ENCODE measurements at regions not wholly inside any gene's neighbourhood (a gene's known extent, or its start where the extent isn't known, plus 50 kb on each side); places are given as distances from the start of the nearest gene placed in this dataset.

- Histone ChIP-seq H3K27ac (no peak overlapping the region), H3K4me1 (no peaks in the 10 kb centered on the region), H3K27me3 (no peaks in the 10 kb centered on the region), H3K4me3 (no peak overlapping the region), H3K9me3 (no peaks in the 10 kb centered on the region), H3K36me3 (no peaks in the 10 kb centered on the region)
- no peak for TF ChIP-seq CTCF (IDR thresholded peaks at IDR 0.05)
- no peak for DNase-seq (ENCODE audit: low spot score)
Observed at GRCh38 chr3:139243710-139244109, 100.1 kb upstream of the MRPS22 start.

GRCh38 chr3:139248593-139249255 lies 95.1 kb upstream of the MRPS22 start:
- no peak for TF ChIP-seq CTCF (IDR thresholded peaks at IDR 0.05)
- H3K36me3 ChIP-seq: no peaks in the 10 kb centered on the region
- no peak overlapping the region for H3K4me3 ChIP-seq
- no peaks in the 10 kb centered on the region for H3K9me3 ChIP-seq
- no peak overlapping the region for H3K27ac ChIP-seq
- no peaks in the 10 kb centered on the region for H3K4me1 ChIP-seq
- H3K27me3 ChIP-seq: no peaks in the 10 kb centered on the region
- no peak for DNase-seq (ENCODE audit: low spot score)

- TF ChIP-seq CTCF (IDR thresholded peaks at IDR 0.05): no peak
- Histone ChIP-seq H3K27me3 (no peaks in the 10 kb centered on the region), H3K36me3 (no peaks in the 10 kb centered on the region), H3K27ac (no peak overlapping the region), H3K4me1 (no peaks in the 10 kb centered on the region), H3K9me3 (no peaks in the 10 kb centered on the region), H3K4me3 (no peak overlapping the region)
- DNase-seq (ENCODE audit: low spot score): no peak
Observed at GRCh38 chr3:139251529-139251928, 92.3 kb upstream of the MRPS22 start.

- no peaks in the 10 kb centered on the region for H3K36me3 ChIP-seq
- no peaks in the 10 kb centered on the region for H3K4me1 ChIP-seq
- H3K9me3 ChIP-seq: no peaks in the 10 kb centered on the region
- no peak for TF ChIP-seq CTCF (IDR thresholded peaks at IDR 0.05)
- H3K27ac ChIP-seq: no peak overlapping the region
- DNase-seq (ENCODE audit: low spot score): no peak
- H3K4me3 ChIP-seq: no peak overlapping the region
- H3K27me3 ChIP-seq: no peaks in the 10 kb centered on the region
Observed at GRCh38 chr3:139252719-139253118, 91.1 kb upstream of the MRPS22 start.

- no peaks in the 10 kb centered on the region for H3K36me3 ChIP-seq
- no peaks in the 10 kb centered on the region for H3K9me3 ChIP-seq
- H3K27ac ChIP-seq: no peak overlapping the region
- DNase-seq (ENCODE audit: low spot score): no peak
- no peaks in the 10 kb centered on the region for H3K27me3 ChIP-seq
- no peaks in the 10 kb centered on the region for H3K4me1 ChIP-seq
- TF ChIP-seq CTCF (IDR thresholded peaks at IDR 0.05): no peak
- no peak overlapping the region for H3K4me3 ChIP-seq
Observed at GRCh38 chr3:139258276-139258675, 85.5 kb upstream of the MRPS22 start.

GRCh38 chr3:139259398-139259797 lies 84.4 kb upstream of the MRPS22 start:
- no peaks in the 10 kb centered on the region for H3K36me3 ChIP-seq
- no peaks in the 10 kb centered on the region for H3K4me1 ChIP-seq
- TF ChIP-seq CTCF (IDR thresholded peaks at IDR 0.05): no peak
- no peak for DNase-seq (ENCODE audit: low spot score)
- H3K4me3 ChIP-seq: no peak overlapping the region
- no peaks in the 10 kb centered on the region for H3K9me3 ChIP-seq
- no peaks in the 10 kb centered on the region for H3K27me3 ChIP-seq
- H3K27ac ChIP-seq: no peak overlapping the region
